ENCODE measurements at regions not wholly inside any gene's neighbourhood (a gene's known extent, or its start where the extent isn't known, plus 50 kb on each side); places are given as distances from the start of the nearest gene placed in this dataset.

- no peak overlapping the region for H3K18ac ChIP-seq (ENCODE audit: low read length)
- H2BK5ac ChIP-seq (ENCODE audit: low read depth, low read length, poor library complexity), result no peak overlapping the region
- no peaks in the 10 kb centered on the region for H3K36me3 ChIP-seq (ENCODE audit: control insufficient read depth in 1 of 2, insufficient read depth in 2 of 2, low read length in 2 of 2)
- no peak overlapping the region for H2BK12ac ChIP-seq (ENCODE audit: low read length)
- no peak overlapping the region for H3K27ac ChIP-seq (ENCODE audit: low read depth, low read length)
- no peak overlapping the region for H3K4me2 ChIP-seq (ENCODE audit: low read length)
- H2AFZ ChIP-seq (ENCODE audit: insufficient read depth, low read length, poor library complexity), result no peak overlapping the region
- H2BK120ac ChIP-seq (ENCODE audit: insufficient read depth, low read length, poor library complexity), result no peak overlapping the region
- H4K91ac ChIP-seq (ENCODE audit: low read depth, low read length), result no peak overlapping the region
- no peak for DNase-seq
- H3K14ac ChIP-seq (ENCODE audit: low read length), result no peak overlapping the region
- no peaks in the 10 kb centered on the region for H3K27me3 ChIP-seq (ENCODE audit: insufficient read depth, low read length)
- H4K12ac ChIP-seq (ENCODE audit: low read depth, low read length), result no peak overlapping the region
- no peaks in the 10 kb centered on the region for H3K4me1 ChIP-seq (ENCODE audit: control insufficient read depth in 1 of 2, insufficient read depth in 2 of 2, low read length in 2 of 2)
- no peaks in the 10 kb centered on the region for H3K79me2 ChIP-seq (ENCODE audit: control insufficient read depth, insufficient read depth, low read length, poor library complexity)
- H3K4ac ChIP-seq (ENCODE audit: low read depth, low read length), result no peak overlapping the region
- no peak overlapping the region for H3K9ac ChIP-seq (ENCODE audit: low read length)
- no peaks in the 10 kb centered on the region for H3K79me1 ChIP-seq (ENCODE audit: low read length)
- H4K8ac ChIP-seq (ENCODE audit: low read depth, low read length), result no peak overlapping the region
- H2AK5ac ChIP-seq (ENCODE audit: low read length), result no peak overlapping the region
- no peak overlapping the region for H3K23ac ChIP-seq (ENCODE audit: low read length)
- WGBS (ENCODE audit: extremely low coverage, insufficient coverage, insufficient read length), result no CpG with 5 or more reads among the region's 2 CpGs
- H3K4me3 ChIP-seq (ENCODE audit: low read depth, low read length), result no peak overlapping the region
- H3K9me3 ChIP-seq (ENCODE audit: insufficient read depth, low read depth, low read length), result no peaks in the 10 kb centered on the region
Observed at GRCh38 chr3:177883091-177883490, 653.1 kb upstream of the KCNMB2 start.

GRCh38 chr3:177883957-177884356, 652.3 kb upstream of the KCNMB2 start:
- no peak overlapping the region for H3K4me2 ChIP-seq (ENCODE audit: low read length)
- H4K8ac ChIP-seq (ENCODE audit: low read depth, low read length), result no peak overlapping the region
- H3K79me2 ChIP-seq (ENCODE audit: control insufficient read depth, insufficient read depth, low read length, poor library complexity), result no peaks in the 10 kb centered on the region
- no peak overlapping the region for H2AFZ ChIP-seq (ENCODE audit: insufficient read depth, low read length, poor library complexity)
- no peak overlapping the region for H3K18ac ChIP-seq (ENCODE audit: low read length)
- H3K14ac ChIP-seq (ENCODE audit: low read length), result no peak overlapping the region
- no peak overlapping the region for H3K4ac ChIP-seq (ENCODE audit: low read depth, low read length)
- H4K91ac ChIP-seq (ENCODE audit: low read depth, low read length), result no peak overlapping the region
- H3K27ac ChIP-seq (ENCODE audit: low read depth, low read length), result no peak overlapping the region
- no peak overlapping the region for H2AK5ac ChIP-seq (ENCODE audit: low read length)
- no peak overlapping the region for H2BK12ac ChIP-seq (ENCODE audit: low read length)
- H2BK120ac ChIP-seq (ENCODE audit: insufficient read depth, low read length, poor library complexity), result no peak overlapping the region
- no peaks in the 10 kb centered on the region for H3K4me1 ChIP-seq (ENCODE audit: control insufficient read depth in 1 of 2, insufficient read depth in 2 of 2, low read length in 2 of 2)
- no peak overlapping the region for H3K9ac ChIP-seq (ENCODE audit: low read length)
- H3K23ac ChIP-seq (ENCODE audit: low read length), result no peak overlapping the region
- no peak for DNase-seq
- no peaks in the 10 kb centered on the region for H3K79me1 ChIP-seq (ENCODE audit: low read length)
- H4K12ac ChIP-seq (ENCODE audit: low read depth, low read length), result no peak overlapping the region
- H2BK5ac ChIP-seq (ENCODE audit: low read depth, low read length, poor library complexity), result no peak overlapping the region
- no CpG with 5 or more reads among the region's 1 CpG for WGBS (ENCODE audit: extremely low coverage, insufficient coverage, insufficient read length)
- no peaks in the 10 kb centered on the region for H3K36me3 ChIP-seq (ENCODE audit: control insufficient read depth in 1 of 2, insufficient read depth in 2 of 2, low read length in 2 of 2)
- H3K9me3 ChIP-seq (ENCODE audit: insufficient read depth, low read depth, low read length), result no peaks in the 10 kb centered on the region
- no peak overlapping the region for H3K4me3 ChIP-seq (ENCODE audit: low read depth, low read length)
- no peaks in the 10 kb centered on the region for H3K27me3 ChIP-seq (ENCODE audit: insufficient read depth, low read length)

- Histone ChIP-seq H2BK12ac (ENCODE audit: low read length) (no peak overlapping the region), H2AK5ac (ENCODE audit: low read length) (no peak overlapping the region), H3K36me3 (ENCODE audit: control insufficient read depth in 1 of 2, insufficient read depth in 2 of 2, low read length in 2 of 2) (no peaks in the 10 kb centered on the region), H3K14ac (ENCODE audit: low read length) (no peak overlapping the region), H3K9ac (ENCODE audit: low read length) (no peak overlapping the region), H3K9me3 (ENCODE audit: insufficient read depth, low read depth, low read length) (no peaks in the 10 kb centered on the region), H3K79me2 (ENCODE audit: control insufficient read depth, insufficient read depth, low read length, poor library complexity) (no peaks in the 10 kb centered on the region), H4K91ac (ENCODE audit: low read depth, low read length) (no peak overlapping the region), H4K12ac (ENCODE audit: low read depth, low read length) (no peak overlapping the region), H3K79me1 (ENCODE audit: low read length) (no peaks in the 10 kb centered on the region), H3K18ac (ENCODE audit: low read length) (no peak overlapping the region), H3K23ac (ENCODE audit: low read length) (no peak overlapping the region), H3K4ac (ENCODE audit: low read depth, low read length) (no peak overlapping the region), H2BK120ac (ENCODE audit: insufficient read depth, low read length, poor library complexity) (no peak overlapping the region), H3K4me3 (ENCODE audit: low read depth, low read length) (no peak overlapping the region), H3K4me2 (ENCODE audit: low read length) (no peak overlapping the region), H4K8ac (ENCODE audit: low read depth, low read length) (no peak overlapping the region), H3K4me1 (ENCODE audit: control insufficient read depth in 1 of 2, insufficient read depth in 2 of 2, low read length in 2 of 2) (no peaks in the 10 kb centered on the region), H2AFZ (ENCODE audit: insufficient read depth, low read length, poor library complexity) (no peak overlapping the region), H2BK5ac (ENCODE audit: low read depth, low read length, poor library complexity) (no peak overlapping the region), H3K27me3 (ENCODE audit: insufficient read depth, low read length) (no peaks in the 10 kb centered on the region), H3K27ac (ENCODE audit: low read depth, low read length) (no peak overlapping the region)
- WGBS (ENCODE audit: extremely low coverage, insufficient coverage, insufficient read length), result no CpG with 5 or more reads among the region's 5 CpGs
- no peak for DNase-seq
Observed at GRCh38 chr3:177885063-177885462, 651.2 kb upstream of the KCNMB2 start.

GRCh38 chr3:177886501-177886900, 649.7 kb upstream of the KCNMB2 start:
- Histone ChIP-seq H3K27ac (ENCODE audit: low read depth, low read length) (no peak overlapping the region), H2BK12ac (ENCODE audit: low read length) (no peak overlapping the region), H2BK120ac (ENCODE audit: insufficient read depth, low read length, poor library complexity) (no peak overlapping the region), H3K36me3 (ENCODE audit: control insufficient read depth in 1 of 2, insufficient read depth in 2 of 2, low read length in 2 of 2) (no peaks in the 10 kb centered on the region), H4K91ac (ENCODE audit: low read depth, low read length) (no peak overlapping the region), H4K12ac (ENCODE audit: low read depth, low read length) (no peak overlapping the region), H3K9ac (ENCODE audit: low read length) (no peak overlapping the region), H3K79me2 (ENCODE audit: control insufficient read depth, insufficient read depth, low read length, poor library complexity) (no peaks in the 10 kb centered on the region), H3K23ac (ENCODE audit: low read length) (no peak overlapping the region), H3K18ac (ENCODE audit: low read length) (no peak overlapping the region), H3K14ac (ENCODE audit: low read length) (no peak overlapping the region), H3K79me1 (ENCODE audit: low read length) (no peaks in the 10 kb centered on the region), H3K4me3 (ENCODE audit: low read depth, low read length) (no peak overlapping the region), H4K8ac (ENCODE audit: low read depth, low read length) (no peak overlapping the region), H3K27me3 (ENCODE audit: insufficient read depth, low read length) (no peaks in the 10 kb centered on the region), H3K4me2 (ENCODE audit: low read length) (no peak overlapping the region), H3K4me1 (ENCODE audit: control insufficient read depth in 1 of 2, insufficient read depth in 2 of 2, low read length in 2 of 2) (no peaks in the 10 kb centered on the region), H3K9me3 (ENCODE audit: insufficient read depth, low read depth, low read length) (no peaks in the 10 kb centered on the region), H2BK5ac (ENCODE audit: low read depth, low read length, poor library complexity) (no peak overlapping the region), H3K4ac (ENCODE audit: low read depth, low read length) (no peak overlapping the region), H2AFZ (ENCODE audit: insufficient read depth, low read length, poor library complexity) (no peak overlapping the region), H2AK5ac (ENCODE audit: low read length) (no peak overlapping the region)
- no peak for DNase-seq
- no CpG with 5 or more reads among the region's 3 CpGs for WGBS (ENCODE audit: extremely low coverage, insufficient coverage, insufficient read length)

Measured in trophoblast cell (in vitro differentiated cells and primary cell).